Lower lobe of right lung (tissue), 2 donors: ENCODE measurements at regions not wholly inside any gene's neighbourhood (a gene's known extent, or its start where the extent isn't known, plus 50 kb on each side); places are given as distances from the start of the nearest gene placed in this dataset.

Experiments used
- ATAC-seq, 2 donors: fragments of 200-7000 bp; cut with Tn5 transposase; one replicate each; pipeline ENCODE4 v1.9.1; 2020 to 2022; ENCODE audit warnings: mild to moderate bottlenecking in 2 of 2, moderate library complexity in 2 of 2
- DNase-seq: peaks from one replicate; pipeline ENCODE4 v3.0.0-alpha.2; 2020
- H3K27ac ChIP-seq: fragments of 200-600 bp; one replicate; pipeline ENCODE4 v1.8.0; 2022
- H3K27me3 ChIP-seq: fragments of 200-600 bp; one replicate; pipeline ENCODE4 v1.8.0; 2022; ENCODE audit warnings: low read depth
- H3K36me3 ChIP-seq: fragments of 200-600 bp; one replicate; pipeline ENCODE4 v1.8.0; 2022; ENCODE audit warnings: mild to moderate bottlenecking
- H3K4me1 ChIP-seq: fragments of 200-600 bp; one replicate; pipeline ENCODE4 v1.8.0; 2022
- H3K4me3 ChIP-seq: fragments of 200-600 bp; one replicate; pipeline ENCODE4 v1.8.0; 2022; ENCODE audit warnings: mild to moderate bottlenecking
- H3K9me3 ChIP-seq: fragments of 200-600 bp; one replicate; pipeline ENCODE4 v1.8.0; 2022
- intact Hi-C: fragments of 100-400 bp; cut with DNase I; formaldehyde crosslinking; loops from one replicate; pipeline ENCODE4 v1.11.0; 2022
- TF ChIP-seq, protein P1 (sequence below): fragments of 200-600 bp; IDR thresholded peaks from one replicate; pipeline ENCODE4 v1.8.0; 2022; ENCODE audit warnings: antibody characterized with exemption, mild to moderate bottlenecking
- donor health status: DM: no; HTN: yes; CAD: no; lungs with severe emphysema.

DNA sequence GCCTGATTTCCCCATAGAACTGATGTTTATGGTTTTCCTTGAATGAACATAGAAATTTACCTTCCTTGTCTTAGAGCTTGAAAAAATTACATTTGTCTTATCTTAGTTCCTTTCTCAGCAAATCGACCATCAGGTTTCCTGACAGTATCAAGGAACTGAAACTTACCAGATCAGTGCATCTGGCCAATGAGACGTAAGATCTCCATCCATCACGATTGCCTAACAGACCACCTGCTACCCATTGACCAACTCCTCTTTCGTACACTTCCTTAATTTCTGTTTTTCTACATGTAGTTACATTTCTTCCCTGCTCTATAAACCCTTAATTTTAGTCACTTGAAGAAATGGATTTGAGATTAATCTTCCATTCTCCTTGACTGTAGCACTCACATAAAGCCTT lies 57.4 kb upstream of the TMPRSS15 start:
- H3K4me3 ChIP-seq = no peak overlapping the region
- no peaks in the 10 kb centered on the region for H3K9me3 ChIP-seq
- TF ChIP-seq, protein P1, sequence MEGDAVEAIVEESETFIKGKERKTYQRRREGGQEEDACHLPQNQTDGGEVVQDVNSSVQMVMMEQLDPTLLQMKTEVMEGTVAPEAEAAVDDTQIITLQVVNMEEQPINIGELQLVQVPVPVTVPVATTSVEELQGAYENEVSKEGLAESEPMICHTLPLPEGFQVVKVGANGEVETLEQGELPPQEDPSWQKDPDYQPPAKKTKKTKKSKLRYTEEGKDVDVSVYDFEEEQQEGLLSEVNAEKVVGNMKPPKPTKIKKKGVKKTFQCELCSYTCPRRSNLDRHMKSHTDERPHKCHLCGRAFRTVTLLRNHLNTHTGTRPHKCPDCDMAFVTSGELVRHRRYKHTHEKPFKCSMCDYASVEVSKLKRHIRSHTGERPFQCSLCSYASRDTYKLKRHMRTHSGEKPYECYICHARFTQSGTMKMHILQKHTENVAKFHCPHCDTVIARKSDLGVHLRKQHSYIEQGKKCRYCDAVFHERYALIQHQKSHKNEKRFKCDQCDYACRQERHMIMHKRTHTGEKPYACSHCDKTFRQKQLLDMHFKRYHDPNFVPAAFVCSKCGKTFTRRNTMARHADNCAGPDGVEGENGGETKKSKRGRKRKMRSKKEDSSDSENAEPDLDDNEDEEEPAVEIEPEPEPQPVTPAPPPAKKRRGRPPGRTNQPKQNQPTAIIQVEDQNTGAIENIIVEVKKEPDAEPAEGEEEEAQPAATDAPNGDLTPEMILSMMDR = no peak
- no peaks in the 10 kb centered on the region for H3K36me3 ChIP-seq
- H3K27me3 ChIP-seq = no peaks in the 10 kb centered on the region
- DNase-seq = no peak
- no peak overlapping the region for H3K27ac ChIP-seq
- intact Hi-C loops = no loop called here
- no peaks in the 10 kb centered on the region for H3K4me1 ChIP-seq
- ATAC-seq = no peak

DNA sequence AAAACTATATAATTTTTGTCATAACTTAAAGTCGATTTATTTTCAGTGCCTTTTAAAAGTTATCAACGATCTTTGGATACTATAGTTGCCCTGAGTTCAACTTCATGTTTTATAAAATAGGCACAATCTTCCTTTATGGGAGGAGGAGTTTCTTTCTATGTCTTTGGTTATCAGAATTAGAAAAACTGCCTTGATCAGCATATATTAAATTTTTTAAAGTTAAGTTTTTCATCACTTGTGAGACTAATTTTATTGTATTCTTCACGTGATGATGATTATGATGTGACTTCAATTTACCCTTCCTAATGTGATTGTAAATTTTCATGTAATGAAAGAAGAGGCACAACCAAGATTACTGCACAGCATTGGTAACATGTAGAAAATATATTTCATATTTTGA lies 58.2 kb upstream of the TMPRSS15 start:
- no peaks in the 10 kb centered on the region for H3K36me3 ChIP-seq
- no peak overlapping the region for H3K27ac ChIP-seq
- intact Hi-C loops = no loop called here
- DNase-seq = no peak
- TF ChIP-seq, protein P1 = no peak
- ATAC-seq = no peak
- H3K9me3 ChIP-seq = no peaks in the 10 kb centered on the region
- no peaks in the 10 kb centered on the region for H3K27me3 ChIP-seq
- H3K4me1 ChIP-seq = no peaks in the 10 kb centered on the region
- no peak overlapping the region for H3K4me3 ChIP-seq

DNA sequence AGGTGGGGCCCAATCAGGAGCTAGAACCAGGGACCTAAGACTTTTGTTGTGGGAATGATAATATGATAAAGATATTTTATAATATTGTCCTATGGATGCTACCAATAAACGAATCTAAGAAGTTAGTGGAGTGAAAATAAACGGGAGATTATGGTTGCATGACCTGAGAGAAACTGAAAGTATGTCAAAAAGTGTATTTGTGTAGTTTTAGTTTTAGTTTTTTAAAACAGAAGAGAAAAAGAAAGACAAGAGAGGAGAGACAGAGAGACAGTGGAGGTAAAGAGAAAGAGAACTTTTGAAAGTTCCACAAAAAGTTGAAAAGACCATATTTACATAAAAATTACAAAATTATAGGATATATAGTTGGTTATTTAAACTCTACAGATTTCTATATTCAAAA lies 64.1 kb upstream of the TMPRSS15 start:
- TF ChIP-seq, protein P1 = no peak
- ATAC-seq = no peak
- H3K36me3 ChIP-seq = no peaks in the 10 kb centered on the region
- no peak for DNase-seq
- intact Hi-C loops = no loop called here
- H3K4me1 ChIP-seq = no peaks in the 10 kb centered on the region
- H3K4me3 ChIP-seq = no peak overlapping the region
- H3K27me3 ChIP-seq = no peaks in the 10 kb centered on the region
- no peak overlapping the region for H3K27ac ChIP-seq
- H3K9me3 ChIP-seq = no peaks in the 10 kb centered on the region

DNA sequence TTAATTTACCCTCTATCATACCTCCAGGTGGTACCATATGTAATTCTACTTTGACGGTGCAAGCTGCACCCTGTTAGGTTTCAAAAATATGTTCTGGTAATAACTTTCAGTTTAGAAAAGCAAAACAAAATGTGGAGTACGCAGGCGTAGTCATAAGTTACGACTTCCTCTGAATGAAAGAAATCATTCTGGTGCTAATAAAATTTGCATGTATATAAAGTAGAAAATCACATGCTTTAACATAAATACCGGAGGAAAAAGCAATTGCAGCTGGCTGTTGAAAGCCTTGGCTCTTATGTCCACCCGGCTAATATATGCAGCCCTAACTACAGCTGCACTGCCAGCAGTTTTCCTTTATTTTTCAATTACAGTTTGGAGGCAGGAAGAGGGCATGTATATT lies 65.2 kb upstream of the TMPRSS15 start:
- TF ChIP-seq, protein P1 = no peak
- Histone ChIP-seq H3K27ac (no peak overlapping the region), H3K4me3 (no peak overlapping the region), H3K9me3 (no peaks in the 10 kb centered on the region), H3K4me1 (no peaks in the 10 kb centered on the region), H3K36me3 (no peaks in the 10 kb centered on the region), H3K27me3 (no peaks in the 10 kb centered on the region)
- no peak for DNase-seq
- no peak for ATAC-seq
- intact Hi-C loops = no loop called here

DNA sequence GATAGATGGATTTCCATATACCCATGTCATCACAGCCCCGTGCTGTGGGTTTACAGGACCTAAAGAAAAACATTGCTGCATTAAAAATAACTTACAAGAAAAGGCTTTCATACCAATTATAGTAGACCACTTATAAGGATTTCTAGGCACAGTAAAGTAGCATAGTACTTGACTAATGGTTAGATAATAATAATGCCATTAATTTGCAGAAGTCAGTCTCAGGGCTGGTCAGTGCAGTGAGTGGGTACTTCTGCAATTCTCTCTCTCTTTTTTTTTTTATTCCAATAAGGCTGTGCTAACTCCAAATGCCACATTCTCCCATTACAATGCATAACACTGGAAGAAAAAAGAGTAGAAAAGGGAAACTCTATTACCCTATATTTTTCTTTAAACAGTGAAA lies 73.1 kb upstream of the TMPRSS15 start:
- Histone ChIP-seq H3K9me3 (no peaks in the 10 kb centered on the region), H3K4me1 (no peaks in the 10 kb centered on the region), H3K36me3 (no peaks in the 10 kb centered on the region), H3K4me3 (no peak overlapping the region), H3K27me3 (no peaks in the 10 kb centered on the region), H3K27ac (no peak overlapping the region)
- DNase-seq = no peak
- TF ChIP-seq, protein P1 = no peak
- no peak for ATAC-seq
- intact Hi-C loops = no loop called here

DNA sequence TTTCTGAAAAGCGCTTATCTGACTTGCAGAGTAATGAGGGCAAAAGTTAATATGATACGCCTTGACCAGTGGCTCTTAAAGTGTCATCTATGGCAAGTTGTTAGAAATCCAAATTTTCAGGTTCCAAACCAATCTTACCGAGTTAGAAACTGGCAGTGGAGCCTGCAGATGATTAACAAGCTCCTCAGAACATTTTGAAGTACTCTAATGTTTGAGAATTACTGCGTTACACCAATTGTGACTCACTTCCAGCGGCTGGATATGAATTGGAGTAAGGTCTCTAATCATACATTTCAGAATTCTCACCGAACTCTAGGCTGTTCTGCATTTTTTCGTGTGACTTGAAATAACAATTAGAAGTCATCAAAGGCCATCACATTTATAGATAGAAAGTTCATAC lies 73.5 kb upstream of the TMPRSS15 start:
- no peak for DNase-seq
- peak; percentile 45 to 88 for ATAC-seq
- no peaks in the 10 kb centered on the region for H3K36me3 ChIP-seq
- no peaks in the 10 kb centered on the region for H3K9me3 ChIP-seq
- intact Hi-C loops = no loop called here
- no peak overlapping the region for H3K27ac ChIP-seq
- no peaks in the 10 kb centered on the region for H3K27me3 ChIP-seq
- TF ChIP-seq, protein P1 = no peak
- H3K4me3 ChIP-seq = no peak overlapping the region
- no peaks in the 10 kb centered on the region for H3K4me1 ChIP-seq
